OCI-LY7 (cell line): ENCODE measurements at regions not wholly inside any gene's neighbourhood (a gene's known extent, or its start where the extent isn't known, plus 50 kb on each side); places are given as distances from the start of the nearest gene placed in this dataset.

ENCODE experiments used
- EZH2phosphoT487 ChIP-seq: fragments of 200-600 bp; sonication (generic); IDR thresholded peaks from 2 replicates; pipeline ENCODE4 v1.6.1; 2018; ENCODE audit warnings: low read depth, borderline replicate concordance, mild to moderate bottlenecking, mixed run types, antibody characterized with exemption, low read length, moderate library complexity, mixed read lengths
- TF ChIP-seq, protein P1 (sequence below): fragments of 200-600 bp; sonication (generic); conservative IDR thresholded peaks from 2 replicates; pipeline ENCODE4 v1.5.1; 2014; ENCODE audit warnings: mild to moderate bottlenecking, antibody characterized with exemption, low read length, moderate library complexity, mixed read lengths

DNA sequence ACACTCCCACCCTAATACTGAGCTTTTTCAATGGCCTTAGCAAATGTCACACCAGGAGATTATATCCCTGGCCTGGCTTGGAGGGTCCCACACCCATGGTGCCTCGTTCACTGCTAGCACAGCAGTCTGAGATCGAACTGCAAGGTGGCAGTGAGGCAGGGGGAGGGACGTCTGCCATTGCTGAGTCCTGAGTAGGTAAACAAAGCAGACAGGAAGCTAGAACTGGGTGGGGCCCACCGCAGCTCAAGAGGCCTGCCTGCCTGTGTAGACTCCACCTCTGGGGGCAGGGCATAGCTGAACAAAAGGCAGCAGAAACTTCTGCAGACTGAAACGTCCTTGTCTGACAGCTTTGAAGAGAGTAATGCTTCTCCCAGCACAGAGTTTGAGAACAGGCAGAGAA lies 338.9 kb upstream of the MBL2 start:
- TF ChIP-seq, protein P1, sequence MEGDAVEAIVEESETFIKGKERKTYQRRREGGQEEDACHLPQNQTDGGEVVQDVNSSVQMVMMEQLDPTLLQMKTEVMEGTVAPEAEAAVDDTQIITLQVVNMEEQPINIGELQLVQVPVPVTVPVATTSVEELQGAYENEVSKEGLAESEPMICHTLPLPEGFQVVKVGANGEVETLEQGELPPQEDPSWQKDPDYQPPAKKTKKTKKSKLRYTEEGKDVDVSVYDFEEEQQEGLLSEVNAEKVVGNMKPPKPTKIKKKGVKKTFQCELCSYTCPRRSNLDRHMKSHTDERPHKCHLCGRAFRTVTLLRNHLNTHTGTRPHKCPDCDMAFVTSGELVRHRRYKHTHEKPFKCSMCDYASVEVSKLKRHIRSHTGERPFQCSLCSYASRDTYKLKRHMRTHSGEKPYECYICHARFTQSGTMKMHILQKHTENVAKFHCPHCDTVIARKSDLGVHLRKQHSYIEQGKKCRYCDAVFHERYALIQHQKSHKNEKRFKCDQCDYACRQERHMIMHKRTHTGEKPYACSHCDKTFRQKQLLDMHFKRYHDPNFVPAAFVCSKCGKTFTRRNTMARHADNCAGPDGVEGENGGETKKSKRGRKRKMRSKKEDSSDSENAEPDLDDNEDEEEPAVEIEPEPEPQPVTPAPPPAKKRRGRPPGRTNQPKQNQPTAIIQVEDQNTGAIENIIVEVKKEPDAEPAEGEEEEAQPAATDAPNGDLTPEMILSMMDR, result no peak
- TF ChIP-seq EZH2phosphoT487, result no peak
